HPDE6-E6E7 (cell line): ENCODE measurements at regions not wholly inside any gene's neighbourhood (a gene's known extent, or its start where the extent isn't known, plus 50 kb on each side); places are given as distances from the start of the nearest gene placed in this dataset.

ENCODE experiments used
- DNase-seq: peaks from one replicate; pipeline ENCODE4 v3.0.0; 2011; ENCODE audit warnings: missing footprints; ENCODE audit errors: extremely low spot score

GRCh38 chr10:4733150-4733842 is 92.7 kb upstream of the AKR1E2 start:
- DNase-seq: peak; percentile 40

- DNase-seq: no peak
Measured at GRCh38 chr10:4730998-4731397, 95.0 kb upstream of the AKR1E2 start.

GRCh38 chr10:4725917-4726606 is 99.9 kb upstream of the AKR1E2 start:
- no peak for DNase-seq

GRCh38 chr10:4723860-4724259 is 102.1 kb upstream of the AKR1E2 start:
- no peak for DNase-seq

- DNase-seq: no peak
Measured at GRCh38 chr10:4721999-4722753, 103.8 kb upstream of the AKR1E2 start.

GRCh38 chr10:4720463-4720862 is 105.5 kb upstream of the AKR1E2 start:
- DNase-seq: no peak

GRCh38 chr10:4719671-4720070 is 106.3 kb upstream of the AKR1E2 start:
- DNase-seq: no peak

GRCh38 chr10:4719036-4719435 is 107.0 kb upstream of the AKR1E2 start:
- no peak for DNase-seq

GRCh38 chr10:4718544-4718943 is 107.5 kb upstream of the AKR1E2 start:
- no peak for DNase-seq

- DNase-seq: no peak
Measured at GRCh38 chr10:4717670-4718069, 108.3 kb upstream of the AKR1E2 start.

GRCh38 chr10:4710858-4711257 is 115.1 kb upstream of the AKR1E2 start:
- no peak for DNase-seq

GRCh38 chr10:4708123-4708759 is 117.8 kb upstream of the AKR1E2 start:
- DNase-seq: no peak

GRCh38 chr10:4707221-4707620 is 118.8 kb upstream of the AKR1E2 start:
- DNase-seq: no peak

GRCh38 chr10:4704034-4704545 is 121.9 kb upstream of the AKR1E2 start:
- peak; percentile 39 for DNase-seq

GRCh38 chr10:4701016-4701415 is 125.0 kb upstream of the AKR1E2 start:
- no peak for DNase-seq

GRCh38 chr10:4699950-4700730 is 125.9 kb upstream of the AKR1E2 start:
- DNase-seq: no peak

- DNase-seq: no peak
Measured at GRCh38 chr10:4698075-4698474, 127.9 kb upstream of the AKR1E2 start.

GRCh38 chr10:4696186-4696585 is 129.8 kb upstream of the AKR1E2 start:
- DNase-seq: no peak

GRCh38 chr10:4693967-4694366 is 132.0 kb upstream of the AKR1E2 start:
- DNase-seq: no peak

- DNase-seq: no peak
Measured at GRCh38 chr10:4692206-4692605, 133.8 kb upstream of the AKR1E2 start.

- no peak for DNase-seq
Measured at GRCh38 chr10:4691776-4692175, 134.2 kb upstream of the AKR1E2 start.
